KMS-11 (cell line): ENCODE measurements at regions not wholly inside any gene's neighbourhood (a gene's known extent, or its start where the extent isn't known, plus 50 kb on each side); places are given as distances from the start of the nearest gene placed in this dataset.

Experiments
- H2AFZ ChIP-seq: fragments of 200-600 bp; sonication (generic); 2 replicates; pipeline ENCODE4 v1.6.1; 2016; ENCODE audit warnings: antibody characterized with exemption, mixed run types, low read depth
- H3K27ac ChIP-seq: fragments of 200-600 bp; sonication (generic); 2 replicates; pipeline ENCODE4 v1.6.1; 2016; ENCODE audit warnings: mild to moderate bottlenecking, mixed run types
- H3K27me3 ChIP-seq: fragments of 200-600 bp; sonication (generic); 2 replicates; pipeline ENCODE4 v1.6.1; 2017; ENCODE audit warnings: mild to moderate bottlenecking, low read depth, mixed run types, moderate library complexity; ENCODE audit not compliant: insufficient read depth
- H3K36me3 ChIP-seq: fragments of 200-600 bp; sonication (generic); 2 replicates; pipeline ENCODE4 v1.6.1; 2017; ENCODE audit warnings: mild to moderate bottlenecking, mixed run types; ENCODE audit not compliant: insufficient read depth
- H3K4me1 ChIP-seq: fragments of 200-600 bp; sonication (generic); 2 replicates; pipeline ENCODE4 v1.6.1; 2016; ENCODE audit warnings: mild to moderate bottlenecking, low read depth, mixed run types; ENCODE audit not compliant: poor library complexity, severe bottlenecking
- H3K4me2 ChIP-seq: fragments of 200-600 bp; sonication (generic); 2 replicates; pipeline ENCODE4 v1.7.0; 2016; ENCODE audit warnings: mild to moderate bottlenecking, mixed run types
- H3K4me3 ChIP-seq: fragments of 200-600 bp; sonication (generic); IDR thresholded peaks from 2 replicates; pipeline ENCODE4 v1.6.1; 2017; ENCODE audit warnings: low read depth, low read length, mixed read lengths; ENCODE audit not compliant: insufficient read depth
- H3K79me2 ChIP-seq: fragments of 200-600 bp; sonication (generic); 2 replicates; pipeline ENCODE4 v1.6.1; 2016; ENCODE audit warnings: low read depth, mixed run types; ENCODE audit not compliant: insufficient read depth
- H3K9ac ChIP-seq: fragments of 200-600 bp; sonication (generic); 2 replicates; pipeline ENCODE4 v1.6.1; 2016; ENCODE audit warnings: mild to moderate bottlenecking, mixed run types
- H4K20me1 ChIP-seq: fragments of 200-600 bp; sonication (generic); 2 replicates; pipeline ENCODE4 v1.6.1; 2016; ENCODE audit warnings: mild to moderate bottlenecking, mixed run types; ENCODE audit not compliant: insufficient read depth
- CTCF ChIP-seq: fragments of 200-600 bp; sonication (generic); conservative IDR thresholded peaks from 2 replicates; pipeline ENCODE4 v1.6.1; 2017; ENCODE audit warnings: low read depth, mild to moderate bottlenecking, antibody characterized with exemption, low read length, moderate library complexity, mixed read lengths

- Histone ChIP-seq H3K4me3 (no peak overlapping the region), H3K9ac (no peak overlapping the region), H3K4me1 (no peaks in the 10 kb centered on the region), H3K79me2 (no peaks in the 10 kb centered on the region), H3K4me2 (no peak overlapping the region), H2AFZ (no peak overlapping the region), H3K27me3 (no peaks in the 10 kb centered on the region), H3K36me3 (no peaks in the 10 kb centered on the region), H3K27ac (no peak overlapping the region), H4K20me1 (no peaks in the 10 kb centered on the region)
- TF ChIP-seq CTCF: no peak
Observed at GRCh38 chr10:26355241-26355640, 82.9 kb upstream of the APBB1IP start.

- Histone ChIP-seq H3K27me3 (no peaks in the 10 kb centered on the region), H3K4me2 (no peak overlapping the region), H4K20me1 (no peaks in the 10 kb centered on the region), H3K36me3 (no peaks in the 10 kb centered on the region), H3K9ac (no peak overlapping the region), H3K27ac (no peak overlapping the region), H3K4me3 (no peak overlapping the region), H3K79me2 (no peaks in the 10 kb centered on the region), H2AFZ (no peak overlapping the region), H3K4me1 (no peaks in the 10 kb centered on the region)
- TF ChIP-seq CTCF: no peak
Observed at GRCh38 chr10:26357203-26357602, 80.9 kb upstream of the APBB1IP start.

GRCh38 chr10:26358071-26358470, 80.1 kb upstream of the APBB1IP start:
- Histone ChIP-seq H3K27me3 (no peaks in the 10 kb centered on the region), H3K9ac (no peak overlapping the region), H3K79me2 (no peaks in the 10 kb centered on the region), H3K27ac (no peak overlapping the region), H3K4me2 (no peak overlapping the region), H4K20me1 (no peaks in the 10 kb centered on the region), H2AFZ (no peak overlapping the region), H3K4me3 (no peak overlapping the region), H3K36me3 (no peaks in the 10 kb centered on the region), H3K4me1 (no peaks in the 10 kb centered on the region)
- no peak for TF ChIP-seq CTCF

- H2AFZ ChIP-seq: no peak overlapping the region
- no peak overlapping the region for H3K27ac ChIP-seq
- H3K9ac ChIP-seq: no peak overlapping the region
- H3K4me1 ChIP-seq: no peaks in the 10 kb centered on the region
- H3K27me3 ChIP-seq: no peaks in the 10 kb centered on the region
- H3K36me3 ChIP-seq: no peaks in the 10 kb centered on the region
- no peak overlapping the region for H3K4me3 ChIP-seq
- H4K20me1 ChIP-seq: no peaks in the 10 kb centered on the region
- no peak overlapping the region for H3K4me2 ChIP-seq
- no peaks in the 10 kb centered on the region for H3K79me2 ChIP-seq
- TF ChIP-seq CTCF: no peak
Observed at GRCh38 chr10:26359670-26360069, 78.5 kb upstream of the APBB1IP start.

GRCh38 chr10:26361351-26361750, 76.8 kb upstream of the APBB1IP start:
- Histone ChIP-seq H3K36me3 (no peaks in the 10 kb centered on the region), H3K79me2 (no peaks in the 10 kb centered on the region), H4K20me1 (no peaks in the 10 kb centered on the region), H3K27ac (no peak overlapping the region), H3K4me3 (no peak overlapping the region), H3K4me1 (no peaks in the 10 kb centered on the region), H3K4me2 (no peak overlapping the region), H3K9ac (no peak overlapping the region), H3K27me3 (no peaks in the 10 kb centered on the region), H2AFZ (no peak overlapping the region)
- TF ChIP-seq CTCF: no peak
